SK-N-SH (cell line): ENCODE measurements at regions not wholly inside any gene's neighbourhood (a gene's known extent, or its start where the extent isn't known, plus 50 kb on each side); places are given as distances from the start of the nearest gene placed in this dataset.

Experiments used
- CTCF ChIA-PET: fragments of 300-600, 350-600 bp; formaldehyde crosslinking; extraction: SDS; loops from one replicate; lab custom pipeline; 2021; lab: Yijun Ruan, JAX
- POLR2A ChIA-PET: fragments of 350-600 bp; sonication (Branson Sonifier 250); formaldehyde crosslinking; extraction: SDS; loops from one replicate; lab custom pipeline; 2020; ENCODE audit warnings: antibody characterized with exemption, inconsistent platforms; lab: Yijun Ruan, JAX
- DNase-seq: peaks from one replicate; pipeline ENCODE4 v3.0.0; 2012
- H2AFZ ChIP-seq: fragments of 200-600 bp; sonication (generic); 2 replicates; pipeline ENCODE4 v1.8.1; 2016; ENCODE audit warnings: antibody characterized with exemption, mild to moderate bottlenecking, low read depth
- H3F3A ChIP-seq: fragments of 200-600 bp; sonication (generic); replicated peaks from 2 replicates; pipeline ENCODE3; 2016; ENCODE audit warnings: antibody characterized with exemption, mild to moderate bottlenecking; ENCODE audit not compliant: insufficient read depth
- H3K27ac ChIP-seq, 2 experiments: fragments of 200-500 bp in 1 of 2; fragments of 200-600 bp in 1 of 2; sonication (Bioruptor generic) in 1 of 2; sonication (generic), shearing (Covaris generic) in 1 of 2; 2 replicates each; pipeline versions ENCODE4 v1.5.1 to v1.6.1; 2014 to 2016; ENCODE audit warnings: low read depth in 2 of 2, inconsistent platforms in 1 of 2, low read length in 1 of 2, mild to moderate bottlenecking in 1 of 2, mixed read lengths in 1 of 2
- H3K27me3 ChIP-seq: fragments of 200-600 bp; sonication (generic), shearing (Covaris generic); 2 replicates; pipeline ENCODE4 v1.6.1; 2016; ENCODE audit warnings: mixed run types; ENCODE audit not compliant: insufficient read depth
- H3K36me3 ChIP-seq, 2 experiments: fragments of 200-500 bp in 1 of 2; fragments of 200-600 bp in 1 of 2; sonication (Bioruptor generic) in 1 of 2; sonication (generic) in 1 of 2; replicated peaks in 1 of 2; 2 replicates each; pipeline versions ENCODE3 to v1.5.1; 2014 to 2016; ENCODE audit warnings: low read length in 1 of 2, mild to moderate bottlenecking in 1 of 2; ENCODE audit not compliant: insufficient read depth in 2 of 2, control insufficient read depth in 1 of 2
- H3K4me1 ChIP-seq, 2 experiments: fragments of 200-500 bp in 1 of 2; fragments of 200-600 bp in 1 of 2; sonication (Bioruptor generic) in 1 of 2; sonication (generic), shearing (Covaris generic) in 1 of 2; 2 replicates each; pipeline versions ENCODE4 v1.5.1 to v1.6.1; 2014 to 2016; ENCODE audit warnings: low read depth in 1 of 2, low read length in 1 of 2, mixed run types in 1 of 2; ENCODE audit not compliant: insufficient read depth in 2 of 2, control insufficient read depth in 1 of 2
- H3K4me2 ChIP-seq: fragments of 200-600 bp; sonication (generic), shearing (Covaris generic); 2 replicates; pipeline ENCODE4 v1.6.1; 2017; ENCODE audit warnings: mixed run types
- H3K4me3 ChIP-seq, 2 experiments: fragments of 200-500 bp in 1 of 2; fragments of 200-600 bp in 1 of 2; sonication (Bioruptor generic) in 1 of 2; sonication (generic), shearing (Covaris generic) in 1 of 2; 2 replicates each; pipeline versions ENCODE4 v1.5.1 to v1.8.1; 2014 to 2016; ENCODE audit warnings: low read depth in 2 of 2, inconsistent platforms in 1 of 2, low read length in 1 of 2, mild to moderate bottlenecking in 1 of 2, mixed read lengths in 1 of 2, moderate library complexity in 1 of 2
- H3K79me2 ChIP-seq: fragments of 200-600 bp; sonication (generic); 2 replicates; pipeline ENCODE4 v1.8.1; 2017; ENCODE audit warnings: mild to moderate bottlenecking; ENCODE audit not compliant: insufficient read depth
- H3K9ac ChIP-seq: fragments of 200-600 bp; sonication (generic); 2 replicates; pipeline ENCODE4 v1.6.1; 2017; ENCODE audit warnings: mixed run types
- H3K9me2 ChIP-seq: fragments of 200-600 bp; sonication (generic); 2 replicates; pipeline ENCODE4 v1.6.1; 2017; ENCODE audit warnings: mixed run types
- H3K9me3 ChIP-seq: fragments of 200-600 bp; sonication (generic); 2 replicates; pipeline ENCODE4 v1.6.1; 2017; ENCODE audit warnings: mixed run types, mild to moderate bottlenecking, moderate library complexity
- H4K20me1 ChIP-seq: fragments of 200-600 bp; sonication (generic); 2 replicates; pipeline ENCODE4 v1.6.1; 2017; ENCODE audit warnings: mild to moderate bottlenecking, mixed run types; ENCODE audit not compliant: insufficient read depth
- CHD2 ChIP-seq: fragments of 150-350 bp; IDR thresholded peaks from 2 replicates; pipeline ENCODE4 v1.6.1; 2018; ENCODE audit warnings: low read length; ENCODE audit not compliant: partially characterized antibody
- EP300 ChIP-seq, 2 experiments: IDR thresholded peaks; 2 replicates each; pipeline versions ENCODE4 v1.4.0 to v1.6.1; 2012; ENCODE audit warnings: borderline replicate concordance in 1 of 2, low read depth in 1 of 2, low read length in 1 of 2
- FOXJ3 ChIP-seq: sonication (generic); formaldehyde crosslinking; IDR thresholded peaks from 2 replicates; pipeline ENCODE4 v1.5.1; 2020; ENCODE audit warnings: mild to moderate bottlenecking, missing genetic modification reagents
- GATA2 ChIP-seq: sonication (generic); formaldehyde crosslinking; IDR thresholded peaks from 2 replicates; pipeline ENCODE4 v1.5.0; 2020; ENCODE audit warnings: mild to moderate bottlenecking, missing genetic modification reagents
- MEF2A ChIP-seq: IDR thresholded peaks from 2 replicates; pipeline ENCODE4 v1.4.0; 2012; ENCODE audit warnings: low read depth, borderline replicate concordance
- RAD21 ChIP-seq: IDR thresholded peaks from 2 replicates; pipeline ENCODE4 v1.6.1; 2012; ENCODE audit warnings: mild to moderate bottlenecking, low read length
- RFX5 ChIP-seq: IDR thresholded peaks from 2 replicates; pipeline ENCODE4 v1.6.1; 2012; ENCODE audit warnings: mild to moderate bottlenecking, improper control_type of control experiment, low read length
- RXRA ChIP-seq: IDR thresholded peaks from 2 replicates; pipeline ENCODE4 v1.4.0; 2012; ENCODE audit warnings: low read depth, mild to moderate bottlenecking, borderline replicate concordance
- SMC3 ChIP-seq: IDR thresholded peaks from 2 replicates; pipeline ENCODE4 v1.6.1; 2012; ENCODE audit warnings: low read depth, low read length, improper control_type of control experiment
- TCF12 ChIP-seq: IDR thresholded peaks from 2 replicates; pipeline ENCODE4 v1.4.0; 2012
- TEAD4 ChIP-seq: IDR thresholded peaks from 2 replicates; pipeline ENCODE4 v1.4.0; 2012; ENCODE audit warnings: mild to moderate bottlenecking, borderline replicate concordance; ENCODE audit not compliant: insufficient read depth
- YY1 ChIP-seq: IDR thresholded peaks from 2 replicates; pipeline ENCODE4 v1.4.0; 2012; ENCODE audit warnings: low read depth, mild to moderate bottlenecking
- WGBS: methylation state at CpG from one replicate; pipeline ENCODE4 v1.1.6; 2017; ENCODE audit warnings: low lambda C conversion rate; 5-methylcytosine and 5-hydroxymethylcytosine counted together
- TF ChIP-seq, protein P1 (sequence below): fragments of 200-600 bp; sonication (generic); IDR thresholded peaks from 2 replicates; pipeline ENCODE4 v1.6.1; 2017; ENCODE audit warnings: antibody characterized with exemption, mild to moderate bottlenecking, moderate library complexity
- TF ChIP-seq, protein P2 (sequence below): IDR thresholded peaks from 2 replicates; pipeline ENCODE4 v1.4.0; 2012; ENCODE audit warnings: low read depth, borderline replicate concordance

GRCh38 chr18:46281185-46282176 is 177.3 kb downstream of the HAUS1 start:
- H3K9ac ChIP-seq, result no peak overlapping the region
- peak; percentile 74 for DNase-seq
- H3K27ac ChIP-seq, result no peak overlapping the region
- H3K27me3 ChIP-seq, result no peaks in the 10 kb centered on the region
- no peaks in the 10 kb centered on the region for H3K9me3 ChIP-seq
- no peak overlapping the region for H3K4me2 ChIP-seq
- H4K20me1 ChIP-seq, result no peaks in the 10 kb centered on the region
- 66% methylated on average over 15 of the region's 15 CpGs for WGBS
- CTCF ChIA-PET, result interaction anchor here (0.6 to 14.1 kb wide), 106 partner anchors 9 to 603 kb away, joined by 3 to 328 read pairs (median 5); partner anchors contain the start of gene LOXHD1
- no peak overlapping the region for H2AFZ ChIP-seq
- H3K79me2 ChIP-seq, result no peaks in the 10 kb centered on the region
- no peak overlapping the region; a peak in 1 of 4 replicates for H3K4me3 ChIP-seq
- H3K9me2 ChIP-seq, result no peaks in the 10 kb centered on the region
- TF ChIP-seq MEF2A, result no peak
- no peak for TF ChIP-seq TEAD4
- no peak for TF ChIP-seq GATA2 (CRISPR knock-in tag)
- TF ChIP-seq RFX5, result no peak
- TF ChIP-seq SMC3, result peak; percentile 91
- no peak for TF ChIP-seq FOXJ3 (CRISPR knock-in tag)
- TF ChIP-seq RXRA, result no peak
- TF ChIP-seq, protein P1, sequence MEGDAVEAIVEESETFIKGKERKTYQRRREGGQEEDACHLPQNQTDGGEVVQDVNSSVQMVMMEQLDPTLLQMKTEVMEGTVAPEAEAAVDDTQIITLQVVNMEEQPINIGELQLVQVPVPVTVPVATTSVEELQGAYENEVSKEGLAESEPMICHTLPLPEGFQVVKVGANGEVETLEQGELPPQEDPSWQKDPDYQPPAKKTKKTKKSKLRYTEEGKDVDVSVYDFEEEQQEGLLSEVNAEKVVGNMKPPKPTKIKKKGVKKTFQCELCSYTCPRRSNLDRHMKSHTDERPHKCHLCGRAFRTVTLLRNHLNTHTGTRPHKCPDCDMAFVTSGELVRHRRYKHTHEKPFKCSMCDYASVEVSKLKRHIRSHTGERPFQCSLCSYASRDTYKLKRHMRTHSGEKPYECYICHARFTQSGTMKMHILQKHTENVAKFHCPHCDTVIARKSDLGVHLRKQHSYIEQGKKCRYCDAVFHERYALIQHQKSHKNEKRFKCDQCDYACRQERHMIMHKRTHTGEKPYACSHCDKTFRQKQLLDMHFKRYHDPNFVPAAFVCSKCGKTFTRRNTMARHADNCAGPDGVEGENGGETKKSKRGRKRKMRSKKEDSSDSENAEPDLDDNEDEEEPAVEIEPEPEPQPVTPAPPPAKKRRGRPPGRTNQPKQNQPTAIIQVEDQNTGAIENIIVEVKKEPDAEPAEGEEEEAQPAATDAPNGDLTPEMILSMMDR, result peak; percentile 78
- no peak for TF ChIP-seq TCF12
- no peak for TF ChIP-seq EP300 (IDR thresholded peaks at IDR 0.05; ENCODE audit: borderline replicate concordance in 1 of 2, low read depth in 1 of 2, low read length in 1 of 2)
- TF ChIP-seq YY1, result no peak
- TF ChIP-seq CHD2, result peak; percentile 38
- TF ChIP-seq, protein P2, sequence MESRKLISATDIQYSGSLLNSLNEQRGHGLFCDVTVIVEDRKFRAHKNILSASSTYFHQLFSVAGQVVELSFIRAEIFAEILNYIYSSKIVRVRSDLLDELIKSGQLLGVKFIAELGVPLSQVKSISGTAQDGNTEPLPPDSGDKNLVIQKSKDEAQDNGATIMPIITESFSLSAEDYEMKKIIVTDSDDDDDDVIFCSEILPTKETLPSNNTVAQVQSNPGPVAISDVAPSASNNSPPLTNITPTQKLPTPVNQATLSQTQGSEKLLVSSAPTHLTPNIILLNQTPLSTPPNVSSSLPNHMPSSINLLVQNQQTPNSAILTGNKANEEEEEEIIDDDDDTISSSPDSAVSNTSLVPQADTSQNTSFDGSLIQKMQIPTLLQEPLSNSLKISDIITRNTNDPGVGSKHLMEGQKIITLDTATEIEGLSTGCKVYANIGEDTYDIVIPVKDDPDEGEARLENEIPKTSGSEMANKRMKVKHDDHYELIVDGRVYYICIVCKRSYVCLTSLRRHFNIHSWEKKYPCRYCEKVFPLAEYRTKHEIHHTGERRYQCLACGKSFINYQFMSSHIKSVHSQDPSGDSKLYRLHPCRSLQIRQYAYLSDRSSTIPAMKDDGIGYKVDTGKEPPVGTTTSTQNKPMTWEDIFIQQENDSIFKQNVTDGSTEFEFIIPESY, result no peak
- TF ChIP-seq RAD21, result peak; percentile 94
- H3K4me1 ChIP-seq, result peaks cover 12 to 21% of the 10 kb centered on the region in 2 experiments; a peak in 2 of 4 replicates
- no peaks in the 10 kb centered on the region for H3F3A ChIP-seq
- H3K36me3 ChIP-seq, result no peaks in the 10 kb centered on the region
- POLR2A ChIA-PET, result interaction anchor here (1.1 to 1.6 kb wide), 3 partner anchors 200 to 377 kb away, joined by 3 to 5 read pairs (median 4); no protein-coding TSS in a partner anchor
